ENCODE measurements at regions not wholly inside any gene's neighbourhood (a gene's known extent, or its start where the extent isn't known, plus 50 kb on each side); places are given as distances from the start of the nearest gene placed in this dataset.
A peak's percentile ranks its signal among the peaks of the same experiment; 100 is the strongest.

DNA sequence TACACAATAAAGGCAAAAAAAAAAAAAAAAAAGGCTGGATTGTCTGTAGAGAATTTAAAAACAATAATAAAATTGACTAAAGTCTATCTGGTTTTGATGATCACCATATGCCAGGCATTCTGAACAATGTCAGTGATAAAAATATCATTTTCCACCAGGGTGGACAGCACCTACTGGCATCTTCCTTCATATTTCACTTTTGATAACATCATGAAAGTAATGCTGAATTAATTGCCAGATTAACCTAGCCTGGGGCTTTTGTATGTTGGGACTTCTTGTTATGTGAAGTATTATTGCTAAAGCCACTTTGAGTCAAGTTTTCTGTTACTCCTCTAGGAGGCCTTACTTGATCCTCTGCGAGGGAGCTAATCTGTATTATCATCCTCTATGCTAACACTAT is 73.8 kb upstream of the FAM98A start:
- no peak for DNase-seq (ENCODE audit: low read depth)
- no peak overlapping the region for H3K4me3 ChIP-seq (ENCODE audit: low read depth, low read length)
- TF ChIP-seq, protein P1, sequence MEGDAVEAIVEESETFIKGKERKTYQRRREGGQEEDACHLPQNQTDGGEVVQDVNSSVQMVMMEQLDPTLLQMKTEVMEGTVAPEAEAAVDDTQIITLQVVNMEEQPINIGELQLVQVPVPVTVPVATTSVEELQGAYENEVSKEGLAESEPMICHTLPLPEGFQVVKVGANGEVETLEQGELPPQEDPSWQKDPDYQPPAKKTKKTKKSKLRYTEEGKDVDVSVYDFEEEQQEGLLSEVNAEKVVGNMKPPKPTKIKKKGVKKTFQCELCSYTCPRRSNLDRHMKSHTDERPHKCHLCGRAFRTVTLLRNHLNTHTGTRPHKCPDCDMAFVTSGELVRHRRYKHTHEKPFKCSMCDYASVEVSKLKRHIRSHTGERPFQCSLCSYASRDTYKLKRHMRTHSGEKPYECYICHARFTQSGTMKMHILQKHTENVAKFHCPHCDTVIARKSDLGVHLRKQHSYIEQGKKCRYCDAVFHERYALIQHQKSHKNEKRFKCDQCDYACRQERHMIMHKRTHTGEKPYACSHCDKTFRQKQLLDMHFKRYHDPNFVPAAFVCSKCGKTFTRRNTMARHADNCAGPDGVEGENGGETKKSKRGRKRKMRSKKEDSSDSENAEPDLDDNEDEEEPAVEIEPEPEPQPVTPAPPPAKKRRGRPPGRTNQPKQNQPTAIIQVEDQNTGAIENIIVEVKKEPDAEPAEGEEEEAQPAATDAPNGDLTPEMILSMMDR (IDR thresholded peaks at IDR 0.05; ENCODE audit: insufficient read depth, low read depth, low read length, missing control alignments) = no peak

DNA sequence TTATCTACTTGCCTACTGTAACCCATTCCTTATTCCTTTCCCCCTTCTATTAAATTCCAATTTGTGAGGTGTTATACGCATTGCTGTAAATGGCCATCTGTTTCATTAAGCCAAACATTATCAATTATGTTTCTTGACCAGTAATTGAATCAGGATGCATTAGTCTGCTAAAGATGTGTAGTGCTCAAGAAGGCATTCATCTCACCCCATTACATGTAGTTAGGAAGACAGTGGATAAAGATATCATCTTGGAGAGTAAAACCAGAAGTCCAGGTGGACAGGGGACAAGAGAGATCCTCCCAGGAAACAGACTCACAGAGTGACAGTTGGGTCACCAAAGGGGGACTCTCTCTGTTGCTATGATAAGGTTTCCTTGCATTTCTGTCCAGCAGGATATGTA is 73.3 kb upstream of the FAM98A start:
- TF ChIP-seq, protein P1 (IDR thresholded peaks at IDR 0.05; ENCODE audit: insufficient read depth, low read depth, low read length, missing control alignments) = no peak
- no peak for DNase-seq (ENCODE audit: low read depth)
- no peak overlapping the region for H3K4me3 ChIP-seq (ENCODE audit: low read depth, low read length)

DNA sequence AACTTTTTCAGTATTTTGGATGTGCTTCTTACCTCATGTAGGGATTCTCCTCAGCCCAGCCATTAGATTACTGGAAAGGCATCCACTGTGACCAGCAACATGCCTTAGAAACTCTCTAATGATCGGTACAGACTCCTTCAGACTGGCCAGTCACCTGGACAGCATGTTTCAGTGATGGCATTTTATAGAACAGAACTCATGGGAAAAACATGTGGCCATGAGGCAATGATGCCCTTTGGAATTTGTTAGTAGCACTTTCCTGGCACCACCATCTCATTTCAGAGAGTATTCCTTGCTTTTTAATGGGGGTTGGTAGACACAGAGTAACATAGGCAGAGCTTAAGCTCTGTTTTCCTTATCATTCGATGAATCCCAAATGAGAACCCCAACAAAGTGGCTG is 72.1 kb upstream of the FAM98A start:
- H3K4me3 ChIP-seq (ENCODE audit: low read depth, low read length) = no peak overlapping the region
- TF ChIP-seq, protein P1 (IDR thresholded peaks at IDR 0.05; ENCODE audit: insufficient read depth, low read depth, low read length, missing control alignments) = no peak
- no peak for DNase-seq (ENCODE audit: low read depth)

DNA sequence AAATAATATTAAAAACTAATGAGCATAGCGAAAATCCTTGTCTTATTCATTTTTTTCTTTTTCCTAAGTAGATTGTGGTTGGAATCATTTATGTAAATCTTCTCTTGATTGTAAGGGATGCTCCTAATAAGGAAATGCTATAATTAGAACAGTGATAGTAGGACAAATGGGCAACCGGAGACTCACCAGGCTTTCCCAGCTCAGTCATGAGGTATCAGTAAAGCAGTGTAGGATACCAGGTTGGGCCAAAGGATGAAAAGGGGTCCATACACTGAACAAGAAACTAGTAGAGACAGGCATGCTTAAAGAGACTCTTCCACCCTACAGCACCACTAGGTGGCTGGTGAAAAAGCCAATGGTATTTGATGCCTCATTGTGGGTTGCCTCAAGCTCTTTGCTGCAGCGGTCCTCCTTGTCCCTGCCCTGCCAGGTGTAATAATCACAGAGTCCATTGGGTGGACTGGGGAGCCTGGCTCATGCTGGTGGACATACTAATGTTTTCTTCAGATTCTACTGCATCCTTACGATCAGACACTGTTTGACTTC is 71.4 kb upstream of the FAM98A start:
- DNase-seq (ENCODE audit: low read depth) = peak; percentile 15
- TF ChIP-seq, protein P1 (IDR thresholded peaks at IDR 0.05; ENCODE audit: insufficient read depth, low read depth, low read length, missing control alignments) = peak; percentile 15
- H3K4me3 ChIP-seq (ENCODE audit: low read depth, low read length) = no peak overlapping the region

DNA sequence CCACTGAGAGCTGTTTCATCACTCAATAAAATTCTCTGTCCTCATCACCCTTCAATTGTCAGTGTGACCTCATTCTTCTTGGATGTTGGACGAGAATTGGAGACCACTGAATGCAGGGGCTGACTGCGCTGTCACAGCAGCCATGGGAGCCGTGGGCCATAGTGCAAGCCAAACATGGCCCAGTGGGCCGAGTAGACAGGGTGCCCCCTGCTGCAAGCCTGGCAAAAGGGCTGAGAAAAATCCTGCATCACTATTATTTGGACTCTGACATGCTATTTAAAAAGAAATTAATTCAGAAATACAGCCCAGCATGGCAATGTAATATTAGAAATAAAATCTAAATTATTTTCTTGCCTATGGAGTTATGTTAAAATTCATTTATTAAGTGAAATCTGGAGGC is 67.8 kb upstream of the FAM98A start:
- TF ChIP-seq, protein P1 (IDR thresholded peaks at IDR 0.05; ENCODE audit: insufficient read depth, low read depth, low read length, missing control alignments) = peak; percentile 5
- H3K4me3 ChIP-seq (ENCODE audit: low read depth, low read length) = no peak overlapping the region
- no peak for DNase-seq (ENCODE audit: low read depth)

DNA sequence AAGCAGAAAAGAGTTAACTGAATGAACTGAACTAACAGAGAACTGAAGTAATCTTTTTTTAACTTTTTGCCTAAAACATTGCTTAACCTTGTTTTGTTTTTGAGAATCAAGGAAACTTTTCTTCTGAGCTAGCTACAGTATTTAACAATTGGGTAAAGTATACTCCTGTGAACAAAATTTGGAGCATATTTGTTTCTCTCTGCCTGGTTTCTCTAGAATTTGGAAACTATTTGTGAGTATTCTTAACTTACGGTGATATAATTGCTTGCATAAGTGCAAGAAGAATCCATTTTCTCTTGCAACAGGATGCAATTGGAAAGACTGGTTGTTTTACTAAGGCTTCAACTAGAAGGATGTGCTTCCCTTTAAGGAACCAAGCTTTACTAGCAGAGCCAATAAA is 65.9 kb upstream of the FAM98A start:
- no peak overlapping the region for H3K4me3 ChIP-seq (ENCODE audit: low read depth, low read length)
- TF ChIP-seq, protein P1 (IDR thresholded peaks at IDR 0.05; ENCODE audit: insufficient read depth, low read depth, low read length, missing control alignments) = no peak
- DNase-seq (ENCODE audit: low read depth) = no peak

DNA sequence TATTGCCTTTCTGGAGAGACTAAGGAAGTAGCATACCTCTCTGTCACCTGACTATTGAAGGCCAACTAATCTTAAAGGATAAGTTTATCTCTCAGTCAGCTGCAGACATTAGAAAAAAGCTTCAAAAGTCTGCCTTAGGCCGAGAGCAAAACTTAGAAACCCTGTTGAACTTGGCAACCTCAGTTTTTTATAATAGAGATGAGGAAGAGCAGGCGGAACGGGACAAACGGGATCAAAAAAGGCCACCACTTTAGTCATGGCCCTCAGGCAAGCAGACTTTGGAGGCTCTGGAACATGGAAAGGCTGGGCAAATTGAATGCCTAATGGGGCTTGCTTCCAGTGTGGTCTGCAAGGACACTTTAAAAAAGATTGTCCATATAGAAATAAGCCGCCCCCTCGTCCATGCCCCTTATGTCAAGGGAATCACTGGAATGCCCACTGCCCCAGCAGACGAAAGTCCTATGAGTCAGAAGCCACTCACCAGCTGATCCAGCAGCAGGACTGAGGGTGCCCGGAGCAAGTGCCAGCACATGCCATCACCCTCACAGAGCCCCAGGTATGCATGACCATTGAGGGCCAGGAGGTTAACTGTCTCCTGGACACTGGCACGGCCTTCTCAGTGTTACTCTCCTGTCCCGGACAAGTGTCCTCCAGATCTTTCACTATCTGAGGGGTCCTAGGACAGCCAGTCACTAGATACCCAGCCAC is 61.5 kb upstream of the FAM98A start:
- no peak overlapping the region for H3K4me3 ChIP-seq (ENCODE audit: low read depth, low read length)
- TF ChIP-seq, protein P1 (IDR thresholded peaks at IDR 0.05; ENCODE audit: insufficient read depth, low read depth, low read length, missing control alignments) = no peak
- DNase-seq (ENCODE audit: low read depth) = no peak

Data from GM12865 (cell line).